ENCODE measurements at regions not wholly inside any gene's neighbourhood (a gene's known extent, or its start where the extent isn't known, plus 50 kb on each side); places are given as distances from the start of the nearest gene placed in this dataset.

- intact Hi-C loops (cut with DNase I), result no loop called here
- DNase-seq (ENCODE audit: low spot score), result no peak
Observed at GRCh38 chr10:114766470-114766869, 55.1 kb upstream of the FHIP2A start.

GRCh38 chr10:114767101-114767985 is 54.2 kb upstream of the FHIP2A start:
- no peak for DNase-seq (ENCODE audit: low spot score)
- intact Hi-C loops (cut with DNase I), result no loop called here

GRCh38 chr10:114767986-114768821 is 53.4 kb upstream of the FHIP2A start:
- intact Hi-C loops (cut with DNase I), result no loop called here
- DNase-seq (ENCODE audit: low spot score), result no peak

GRCh38 chr10:114770009-114770408 is 51.6 kb upstream of the FHIP2A start:
- no peak for DNase-seq (ENCODE audit: low spot score)
- intact Hi-C loops (cut with DNase I), result no loop called here

- intact Hi-C loops (cut with DNase I), result no loop called here
- no peak for DNase-seq (ENCODE audit: low spot score)
Observed at GRCh38 chr10:114771157-114771556, 50.4 kb upstream of the FHIP2A start.

- no peak for DNase-seq (ENCODE audit: low spot score)
- intact Hi-C loops (cut with DNase I), result no loop called here
Observed at GRCh38 chr10:114771749-114772148, 49.8 kb upstream of the FHIP2A start.
